Right ventricle myocardium inferior (tissue), 1 donor: ENCODE measurements at regions not wholly inside any gene's neighbourhood (a gene's known extent, or its start where the extent isn't known, plus 50 kb on each side); places are given as distances from the start of the nearest gene placed in this dataset.
"Not testable (repeated sequence)": the region's sequence is repeated elsewhere in the genome, so short reads cannot be mapped to it uniquely, and the experiment has no call there.

Experiments used
- ATAC-seq: fragments of 200-7000 bp; cut with Tn5 transposase; one replicate; pipeline ENCODE4 v1.9.1; 2020; ENCODE audit warnings: mild to moderate bottlenecking, moderate library complexity
- DNase-seq: peaks from one replicate; pipeline ENCODE4 v3.0.0; 2021; ENCODE audit errors: missing footprints
- intact Hi-C: fragments of 100-400 bp; cut with DNase I; formaldehyde crosslinking; loops from one replicate; pipeline ENCODE4 v1.11.0; 2022
- donor health status: DM: no; HTN: yes; CAD: no; lungs with severe emphysema.

GRCh38 chr17:36825951-36826350 is 111.3 kb upstream of the LHX1 start:
- ATAC-seq (no peak), DNase-seq (no peak)
- intact Hi-C loops: no loop called here

- DNase-seq: no peak
- ATAC-seq: no peak
- intact Hi-C loops: no loop called here
Observed at GRCh38 chr17:36827081-36827480, 110.2 kb upstream of the LHX1 start.

GRCh38 chr17:36829676-36830075 is 107.6 kb upstream of the LHX1 start:
- DNase-seq (no peak), ATAC-seq (no peak)
- intact Hi-C loops: no loop called here

- intact Hi-C loops: no loop called here
- no peak for DNase-seq
- no peak for ATAC-seq
Observed at GRCh38 chr17:36833279-36833678, 104.0 kb upstream of the LHX1 start.

GRCh38 chr17:36835036-36835435 is 102.2 kb upstream of the LHX1 start:
- intact Hi-C loops: no loop called here
- DNase-seq (no peak), ATAC-seq (no peak)

GRCh38 chr17:36837195-36837938 is 99.9 kb upstream of the LHX1 start:
- DNase-seq: no peak
- intact Hi-C loops: no loop called here
- no peak for ATAC-seq

- DNase-seq (no peak), ATAC-seq (no peak)
- intact Hi-C loops: no loop called here
Observed at GRCh38 chr17:36837939-36838272, 99.4 kb upstream of the LHX1 start.

- ATAC-seq (no peak), DNase-seq (no peak)
- intact Hi-C loops: no loop called here
Observed at GRCh38 chr17:36839256-36839655, 98.0 kb upstream of the LHX1 start.

- DNase-seq: no peak
- ATAC-seq: no peak
- intact Hi-C loops: no loop called here
Observed at GRCh38 chr17:36840796-36841195, 96.5 kb upstream of the LHX1 start.

GRCh38 chr17:36842231-36842819 is 95.0 kb upstream of the LHX1 start:
- intact Hi-C loops: no loop called here
- DNase-seq (no peak), ATAC-seq (no peak)

GRCh38 chr17:36842963-36843558 is 94.2 kb upstream of the LHX1 start:
- intact Hi-C loops: no loop called here
- no peak for ATAC-seq
- no peak for DNase-seq

- intact Hi-C loops: no loop called here
Observed at GRCh38 chr17:36844013-36844412, 93.3 kb upstream of the LHX1 start.

GRCh38 chr17:36844601-36845000 is 92.7 kb upstream of the LHX1 start:
- DNase-seq (no peak), ATAC-seq (no peak)
- intact Hi-C loops: no loop called here

More at GRCh38 chr17:36844013-36844412, 93.3 kb upstream of the LHX1 start:
- DNase-seq (no peak), ATAC-seq (no peak)

GRCh38 chr17:36845916-36846315 is 91.4 kb upstream of the LHX1 start:
- ATAC-seq (no peak), DNase-seq (no peak)
- intact Hi-C loops: no loop called here

GRCh38 chr17:36846410-36847292 is 90.6 kb upstream of the LHX1 start:
- no peak for DNase-seq
- intact Hi-C loops: no loop called here
- no peak for ATAC-seq

GRCh38 chr17:36848008-36848902 is 89.0 kb upstream of the LHX1 start:
- no peak for DNase-seq
- intact Hi-C loops: no loop called here
- ATAC-seq: no peak

GRCh38 chr17:36849020-36849419 is 88.3 kb upstream of the LHX1 start:
- DNase-seq, intact Hi-C loops, ATAC-seq: not testable (repeated sequence)

GRCh38 chr17:36849871-36850348 is 87.4 kb upstream of the LHX1 start:
- intact Hi-C loops: no loop called here
- ATAC-seq: no peak
- DNase-seq: no peak
